Osteoblast (primary cell): ENCODE measurements at regions not wholly inside any gene's neighbourhood (a gene's known extent, or its start where the extent isn't known, plus 50 kb on each side); places are given as distances from the start of the nearest gene placed in this dataset.

Source experiments
- DNase-seq: peaks from one replicate; pipeline ENCODE4 v3.0.0; 2011; ENCODE audit warnings: low spot score, mixed read lengths; ENCODE audit not compliant: insufficient read length; ENCODE audit errors: missing footprints
- H2AFZ ChIP-seq: 2 replicates; pipeline ENCODE4 v1.6.0; 2011; ENCODE audit warnings: mild to moderate bottlenecking, low read length
- H3K27ac ChIP-seq: 2 replicates; pipeline ENCODE4 v1.5.1; 2011; ENCODE audit warnings: mild to moderate bottlenecking, low read depth, low read length, moderate library complexity
- H3K27me3 ChIP-seq: 2 replicates; pipeline ENCODE4 v1.6.0; 2012; ENCODE audit warnings: mild to moderate bottlenecking, control low read depth, inconsistent platforms, low read length, moderate library complexity; ENCODE audit not compliant: insufficient read depth
- H3K36me3 ChIP-seq: 2 replicates; pipeline ENCODE4 v1.5.1; 2011; ENCODE audit warnings: mild to moderate bottlenecking, low read length, control low read depth, moderate library complexity; ENCODE audit not compliant: insufficient read depth
- H3K4me1 ChIP-seq: 2 replicates; pipeline ENCODE4 v1.5.1; 2011; ENCODE audit warnings: mild to moderate bottlenecking, low read length, control low read depth, moderate library complexity; ENCODE audit not compliant: insufficient read depth
- H3K4me2 ChIP-seq: 2 replicates; pipeline ENCODE4 v1.6.0; 2011; ENCODE audit warnings: mild to moderate bottlenecking, low read length; ENCODE audit not compliant: insufficient read depth
- H3K4me3 ChIP-seq: fragments of 200-600 bp; sonication (generic); 3 replicates; pipeline ENCODE4 v1.5.1; 2012; ENCODE audit warnings: mild to moderate bottlenecking, low read length, inconsistent platforms; ENCODE audit not compliant: insufficient read depth
- H3K79me2 ChIP-seq: 2 replicates; pipeline ENCODE4 v1.6.0; 2012; ENCODE audit warnings: mild to moderate bottlenecking, low read length, control low read depth, inconsistent platforms; ENCODE audit not compliant: insufficient read depth
- H3K9me3 ChIP-seq: 2 replicates; pipeline ENCODE4 v1.5.1; 2011; ENCODE audit warnings: low read depth, low read length, control low read depth
- H4K20me1 ChIP-seq: 2 replicates; pipeline ENCODE4 v1.6.0; 2012; ENCODE audit warnings: mild to moderate bottlenecking, low read length, control low read depth; ENCODE audit not compliant: insufficient read depth
- TF ChIP-seq, protein P1 (sequence below): IDR thresholded peaks from 2 replicates; pipeline ENCODE4 v1.5.1; 2011; ENCODE audit warnings: mild to moderate bottlenecking, low read depth, low read length, moderate library complexity; ENCODE audit errors: extremely low read depth

DNA sequence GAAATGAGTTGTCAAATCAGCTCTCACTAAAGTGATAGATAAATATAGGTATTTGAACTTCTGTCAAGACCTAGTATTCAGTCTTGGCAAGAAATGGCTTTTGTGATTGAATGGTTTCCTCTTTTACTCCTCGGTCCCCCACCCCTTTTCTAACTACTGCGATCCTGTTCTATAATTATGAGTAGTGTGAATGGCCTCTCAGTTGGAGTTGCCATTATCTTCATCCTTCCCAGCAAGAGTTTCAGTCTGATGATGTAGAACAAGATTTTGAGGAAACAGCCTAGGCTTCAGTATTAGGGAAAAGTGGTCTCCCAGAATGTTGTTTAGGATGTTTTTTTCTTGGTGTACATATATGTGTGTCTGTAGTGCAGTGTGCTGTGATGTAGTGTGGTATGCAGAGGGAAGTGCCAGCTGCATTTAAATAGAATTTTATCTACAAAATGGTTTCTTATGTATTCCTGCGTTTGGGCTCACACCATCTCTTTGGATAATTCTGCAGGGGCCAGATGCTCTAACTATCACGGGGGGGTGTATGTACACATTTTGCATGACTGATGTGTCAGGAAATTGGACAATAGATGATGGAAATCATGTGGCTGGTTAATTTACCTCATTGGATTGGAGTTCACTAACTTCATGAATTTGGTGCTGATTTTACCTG, 180.1 kb upstream of the MMS22L start:
- Histone ChIP-seq H3K4me3 (no peak overlapping the region), H3K27ac (no peak overlapping the region), H4K20me1 (no peaks in the 10 kb centered on the region), H3K36me3 (no peaks in the 10 kb centered on the region), H3K27me3 (no peaks in the 10 kb centered on the region), H3K4me1 (no peaks in the 10 kb centered on the region), H3K79me2 (no peaks in the 10 kb centered on the region), H2AFZ (no peak overlapping the region), H3K9me3 (no peaks in the 10 kb centered on the region), H3K4me2 (no peak overlapping the region)
- TF ChIP-seq, protein P1, sequence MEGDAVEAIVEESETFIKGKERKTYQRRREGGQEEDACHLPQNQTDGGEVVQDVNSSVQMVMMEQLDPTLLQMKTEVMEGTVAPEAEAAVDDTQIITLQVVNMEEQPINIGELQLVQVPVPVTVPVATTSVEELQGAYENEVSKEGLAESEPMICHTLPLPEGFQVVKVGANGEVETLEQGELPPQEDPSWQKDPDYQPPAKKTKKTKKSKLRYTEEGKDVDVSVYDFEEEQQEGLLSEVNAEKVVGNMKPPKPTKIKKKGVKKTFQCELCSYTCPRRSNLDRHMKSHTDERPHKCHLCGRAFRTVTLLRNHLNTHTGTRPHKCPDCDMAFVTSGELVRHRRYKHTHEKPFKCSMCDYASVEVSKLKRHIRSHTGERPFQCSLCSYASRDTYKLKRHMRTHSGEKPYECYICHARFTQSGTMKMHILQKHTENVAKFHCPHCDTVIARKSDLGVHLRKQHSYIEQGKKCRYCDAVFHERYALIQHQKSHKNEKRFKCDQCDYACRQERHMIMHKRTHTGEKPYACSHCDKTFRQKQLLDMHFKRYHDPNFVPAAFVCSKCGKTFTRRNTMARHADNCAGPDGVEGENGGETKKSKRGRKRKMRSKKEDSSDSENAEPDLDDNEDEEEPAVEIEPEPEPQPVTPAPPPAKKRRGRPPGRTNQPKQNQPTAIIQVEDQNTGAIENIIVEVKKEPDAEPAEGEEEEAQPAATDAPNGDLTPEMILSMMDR: no peak
- DNase-seq: no peak

DNA sequence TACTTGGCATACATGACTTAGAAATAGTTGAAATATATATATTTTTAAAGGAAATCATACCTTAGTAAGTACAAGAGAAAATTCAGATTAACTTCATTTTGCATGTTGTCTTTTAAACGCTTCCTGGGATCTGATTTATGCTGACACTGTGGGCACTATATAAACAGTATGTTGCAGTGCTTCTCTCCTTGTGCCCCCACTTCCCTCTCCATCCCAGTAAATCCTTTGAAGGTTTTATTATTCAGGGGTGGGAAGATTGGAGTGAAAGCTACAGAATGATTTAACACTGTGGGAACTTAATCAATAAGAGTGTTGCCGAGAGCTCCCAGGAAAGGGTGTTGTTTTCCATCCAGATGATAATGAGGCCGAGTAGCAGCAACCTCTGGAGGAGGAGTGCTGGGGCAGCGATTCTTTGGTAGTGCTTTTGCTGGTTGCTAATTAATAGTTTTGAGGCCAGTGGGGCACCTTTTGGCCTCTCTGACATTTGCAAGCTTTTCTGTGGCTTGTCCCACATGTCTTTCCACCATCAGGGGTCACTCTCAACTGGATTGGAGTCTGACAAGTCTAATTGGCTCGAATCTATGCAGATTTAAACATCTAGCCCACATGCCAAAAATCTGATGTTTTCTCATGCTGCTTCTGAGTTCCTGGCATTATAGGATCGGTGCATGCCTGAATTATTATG, 183.0 kb upstream of the MMS22L start:
- no peak overlapping the region for H3K27ac ChIP-seq
- no peaks in the 10 kb centered on the region for H3K9me3 ChIP-seq
- no peaks in the 10 kb centered on the region for H3K4me1 ChIP-seq
- H3K36me3 ChIP-seq: no peaks in the 10 kb centered on the region
- no peaks in the 10 kb centered on the region for H4K20me1 ChIP-seq
- H3K79me2 ChIP-seq: no peaks in the 10 kb centered on the region
- H2AFZ ChIP-seq: no peak overlapping the region
- H3K4me3 ChIP-seq: no peak overlapping the region
- DNase-seq: no peak
- H3K27me3 ChIP-seq: no peaks in the 10 kb centered on the region
- H3K4me2 ChIP-seq: no peak overlapping the region
- TF ChIP-seq, protein P1: no peak

DNA sequence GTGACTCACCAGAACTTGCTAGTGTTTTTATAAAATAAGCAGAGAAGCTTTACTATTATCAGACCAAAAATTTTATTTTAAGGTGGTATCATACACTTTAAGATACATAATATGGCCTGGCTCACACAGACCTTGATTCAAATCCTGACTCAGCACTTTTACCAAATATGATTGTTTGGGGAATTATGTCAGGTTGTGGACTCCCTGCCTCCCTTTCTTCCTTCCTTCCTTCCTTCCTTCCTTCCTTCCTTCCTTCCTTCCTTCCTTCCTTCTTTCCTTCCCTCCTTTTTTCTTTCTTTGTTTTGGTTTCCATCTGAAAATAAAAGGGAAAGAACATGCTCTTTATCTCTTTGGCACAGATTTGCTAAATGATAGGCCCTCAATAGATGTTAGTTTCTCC, 186.0 kb upstream of the MMS22L start:
- Histone ChIP-seq H3K9me3 (no peaks in the 10 kb centered on the region), H3K4me2 (no peak overlapping the region), H3K4me1 (no peaks in the 10 kb centered on the region), H3K4me3 (no peak overlapping the region), H3K79me2 (no peaks in the 10 kb centered on the region), H2AFZ (no peak overlapping the region), H3K27ac (no peak overlapping the region), H3K36me3 (no peaks in the 10 kb centered on the region), H3K27me3 (no peaks in the 10 kb centered on the region), H4K20me1 (no peaks in the 10 kb centered on the region)
- TF ChIP-seq, protein P1: no peak
- DNase-seq: no peak

DNA sequence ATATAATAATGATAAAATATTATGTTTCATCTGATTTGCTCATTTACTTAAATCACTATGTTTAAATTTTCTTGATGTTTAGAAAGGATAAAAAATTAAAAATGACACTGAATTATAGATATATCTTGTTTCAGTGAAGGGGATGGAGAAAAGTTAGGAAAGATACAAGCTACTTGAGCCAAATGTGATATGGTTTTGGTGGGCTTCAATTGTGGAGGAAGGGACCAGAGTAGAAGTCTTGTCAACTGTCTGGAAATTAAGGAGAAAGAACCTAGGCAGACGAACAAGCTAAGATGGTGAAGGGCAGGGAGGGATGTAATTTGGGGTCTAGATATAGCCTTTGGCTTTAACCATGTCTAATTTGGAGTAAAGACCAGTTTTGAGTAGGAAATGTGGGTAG, 186.4 kb upstream of the MMS22L start:
- no peaks in the 10 kb centered on the region for H4K20me1 ChIP-seq
- no peak for DNase-seq
- no peaks in the 10 kb centered on the region for H3K9me3 ChIP-seq
- H3K27ac ChIP-seq: no peak overlapping the region
- H2AFZ ChIP-seq: no peak overlapping the region
- no peak overlapping the region for H3K4me3 ChIP-seq
- H3K27me3 ChIP-seq: no peaks in the 10 kb centered on the region
- no peak overlapping the region for H3K4me2 ChIP-seq
- H3K4me1 ChIP-seq: no peaks in the 10 kb centered on the region
- no peaks in the 10 kb centered on the region for H3K36me3 ChIP-seq
- no peaks in the 10 kb centered on the region for H3K79me2 ChIP-seq
- TF ChIP-seq, protein P1: no peak
